Neural cell (in vitro differentiated cells): ENCODE measurements at regions not wholly inside any gene's neighbourhood (a gene's known extent, or its start where the extent isn't known, plus 50 kb on each side); places are given as distances from the start of the nearest gene placed in this dataset.

Source experiments
- H2AFZ ChIP-seq: fragments of 200-600, 300-800 bp; sonication (generic), shearing (Covaris generic); 2 replicates; pipeline ENCODE4 v1.6.0; 2014; ENCODE audit warnings: low read depth, mild to moderate bottlenecking, antibody characterized with exemption, low read length, moderate library complexity
- H3F3A ChIP-seq: fragments of 200-600 bp; shearing (Covaris generic); 2 replicates; pipeline ENCODE4 v1.6.1; 2016; ENCODE audit warnings: mild to moderate bottlenecking, moderate library complexity, mixed read lengths, antibody characterized with exemption, low read length; ENCODE audit not compliant: insufficient read depth, poor library complexity, severe bottlenecking
- H3K27ac ChIP-seq: fragments of 200-600, 300-800 bp; sonication (generic), shearing (Covaris generic); 2 replicates; pipeline ENCODE4 v1.5.1; 2014; ENCODE audit warnings: mild to moderate bottlenecking, low read length, moderate library complexity
- H3K27me3 ChIP-seq: fragments of 300-800, 200-600 bp; sonication (generic), shearing (Covaris generic); 2 replicates; pipeline ENCODE4 v1.6.0; 2014; ENCODE audit warnings: mild to moderate bottlenecking, low read depth, low read length, moderate library complexity; ENCODE audit not compliant: insufficient read depth
- H3K36me3 ChIP-seq: fragments of 300-800, 200-600 bp; sonication (generic), shearing (Covaris generic); 2 replicates; pipeline ENCODE4 v1.5.1; 2014; ENCODE audit warnings: mild to moderate bottlenecking, antibody characterized with exemption, low read length, moderate library complexity; ENCODE audit not compliant: insufficient read depth
- H3K4me2 ChIP-seq: fragments of 300-800, 200-600 bp; sonication (generic), shearing (Covaris generic); 2 replicates; pipeline ENCODE4 v1.6.0; 2014; ENCODE audit warnings: mild to moderate bottlenecking, low read length
- H3K4me3 ChIP-seq: fragments of 300-800, 200-600 bp; sonication (generic), shearing (Covaris generic); 2 replicates; pipeline ENCODE4 v1.5.1; 2014; ENCODE audit warnings: mild to moderate bottlenecking, low read length, moderate library complexity
- H3K79me2 ChIP-seq: fragments of 200-600 bp; shearing (Covaris generic); replicated peaks from 2 replicates; pipeline ENCODE4 v1.6.0; 2014; ENCODE audit warnings: mild to moderate bottlenecking, low read length, moderate library complexity; ENCODE audit not compliant: insufficient read depth
- H3K9ac ChIP-seq: fragments of 300-800, 200-600 bp; sonication (generic), shearing (Covaris generic); 2 replicates; pipeline ENCODE4 v1.6.1; 2016; ENCODE audit warnings: mild to moderate bottlenecking, low read length, mixed read lengths
- H3K9me2 ChIP-seq: fragments of 200-600 bp; shearing (Covaris generic); 2 replicates; pipeline ENCODE4 v1.6.1; 2016; ENCODE audit warnings: mild to moderate bottlenecking, low read length, mixed read lengths; ENCODE audit not compliant: insufficient read depth
- H3K9me3 ChIP-seq: fragments of 200-600, 300-800 bp; sonication (generic), shearing (Covaris generic); 2 replicates; pipeline ENCODE4 v1.6.1; 2016; ENCODE audit warnings: mild to moderate bottlenecking, mixed run types, low read length, moderate library complexity, mixed read lengths
- H4K20me1 ChIP-seq: fragments of 200-600 bp; shearing (Covaris generic); 2 replicates; pipeline ENCODE4 v1.6.1; 2016; ENCODE audit warnings: mild to moderate bottlenecking, mixed run types; ENCODE audit not compliant: insufficient read depth
- EP300 ChIP-seq: fragments of 450-650 bp; conservative IDR thresholded peaks from 2 replicates; pipeline ENCODE4 v1.6.1; 2014; ENCODE audit warnings: antibody characterized with exemption, mild to moderate bottlenecking, moderate library complexity; ENCODE audit not compliant: poor library complexity, severe bottlenecking
- EZH2 ChIP-seq: fragments of 200-600, 300-800 bp; shearing (Covaris generic), sonication (generic); IDR thresholded peaks from 2 replicates; pipeline ENCODE4 v1.6.1; 2014; ENCODE audit warnings: antibody characterized with exemption, low read length, borderline replicate concordance, mild to moderate bottlenecking; ENCODE audit not compliant: insufficient read depth, poor library complexity, severe bottlenecking
- MXI1 ChIP-seq: fragments of 450-650 bp; conservative IDR thresholded peaks from 2 replicates; pipeline ENCODE4 v1.6.1; 2014; ENCODE audit warnings: antibody characterized with exemption, mild to moderate bottlenecking; ENCODE audit not compliant: poor library complexity, severe bottlenecking
- POLR2AphosphoS5 ChIP-seq: IDR thresholded peaks from 2 replicates; pipeline ENCODE4 v1.6.1; 2012
- RAD21 ChIP-seq: fragments of 450-650 bp; conservative IDR thresholded peaks from 2 replicates; pipeline ENCODE4 v1.6.1; 2014; ENCODE audit warnings: antibody characterized with exemption, mild to moderate bottlenecking, moderate library complexity
- SMC3 ChIP-seq: fragments of 450-650 bp; conservative IDR thresholded peaks from 2 replicates; pipeline ENCODE4 v1.6.1; 2014; ENCODE audit warnings: antibody characterized with exemption, mild to moderate bottlenecking, moderate library complexity; ENCODE audit not compliant: poor library complexity
- TAF1 ChIP-seq: IDR thresholded peaks from 2 replicates; pipeline ENCODE4 v1.6.1; 2012; ENCODE audit warnings: low read depth
- TF ChIP-seq, protein P1 (sequence below): fragments of 450-650 bp; IDR thresholded peaks from 2 replicates; pipeline ENCODE4 v1.5.1; 2014; ENCODE audit warnings: antibody characterized with exemption, mild to moderate bottlenecking, moderate library complexity; ENCODE audit not compliant: poor library complexity, severe bottlenecking
- TF ChIP-seq, protein P2 (sequence below): IDR thresholded peaks from 2 replicates; pipeline ENCODE4 v1.6.1; 2012; ENCODE audit warnings: borderline replicate concordance

DNA sequence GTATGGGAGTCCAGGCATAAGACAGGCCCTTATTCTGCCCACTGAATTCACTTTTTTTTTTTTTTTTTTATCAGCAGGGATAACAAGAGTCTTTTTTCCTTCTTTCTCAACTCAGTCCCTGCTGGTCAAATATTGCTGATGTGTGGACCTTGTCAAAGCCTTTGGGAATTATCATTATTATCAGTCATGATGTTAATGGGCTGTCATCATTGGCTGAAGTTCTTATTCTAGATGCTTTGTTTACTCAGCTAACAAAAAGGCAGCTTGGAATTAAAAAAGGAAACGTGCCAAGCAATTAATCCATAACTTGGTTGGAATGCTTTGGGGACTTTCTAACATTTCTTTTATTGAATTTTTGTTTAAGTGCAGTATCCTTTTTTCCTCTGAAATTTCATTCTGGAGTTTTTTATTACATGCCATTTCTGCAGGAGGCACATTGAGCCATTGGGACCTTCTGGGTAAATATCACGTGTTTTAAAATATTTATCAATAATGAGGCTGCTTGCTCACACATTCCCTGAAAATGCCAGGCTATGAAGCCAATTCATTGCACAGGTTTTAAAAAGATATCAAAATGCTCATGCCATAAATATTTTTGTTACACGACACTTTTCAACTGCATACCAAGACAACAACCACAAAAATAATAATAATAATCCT, 246.3 kb downstream of the TXNL1 start:
- H3K27ac ChIP-seq, result no peak overlapping the region
- no peaks in the 10 kb centered on the region for H3K27me3 ChIP-seq
- H4K20me1 ChIP-seq, result no peaks in the 10 kb centered on the region
- H3K9me2 ChIP-seq, result no peaks in the 10 kb centered on the region
- no peaks in the 10 kb centered on the region for H3F3A ChIP-seq
- H2AFZ ChIP-seq, result no peak overlapping the region
- no peak overlapping the region for H3K9ac ChIP-seq
- TF ChIP-seq POLR2AphosphoS5 (no peak), TAF1 (no peak), EP300 (no peak), EZH2 (no peak), MXI1 (no peak), RAD21 (no peak), SMC3 (no peak)
- TF ChIP-seq, protein P1, sequence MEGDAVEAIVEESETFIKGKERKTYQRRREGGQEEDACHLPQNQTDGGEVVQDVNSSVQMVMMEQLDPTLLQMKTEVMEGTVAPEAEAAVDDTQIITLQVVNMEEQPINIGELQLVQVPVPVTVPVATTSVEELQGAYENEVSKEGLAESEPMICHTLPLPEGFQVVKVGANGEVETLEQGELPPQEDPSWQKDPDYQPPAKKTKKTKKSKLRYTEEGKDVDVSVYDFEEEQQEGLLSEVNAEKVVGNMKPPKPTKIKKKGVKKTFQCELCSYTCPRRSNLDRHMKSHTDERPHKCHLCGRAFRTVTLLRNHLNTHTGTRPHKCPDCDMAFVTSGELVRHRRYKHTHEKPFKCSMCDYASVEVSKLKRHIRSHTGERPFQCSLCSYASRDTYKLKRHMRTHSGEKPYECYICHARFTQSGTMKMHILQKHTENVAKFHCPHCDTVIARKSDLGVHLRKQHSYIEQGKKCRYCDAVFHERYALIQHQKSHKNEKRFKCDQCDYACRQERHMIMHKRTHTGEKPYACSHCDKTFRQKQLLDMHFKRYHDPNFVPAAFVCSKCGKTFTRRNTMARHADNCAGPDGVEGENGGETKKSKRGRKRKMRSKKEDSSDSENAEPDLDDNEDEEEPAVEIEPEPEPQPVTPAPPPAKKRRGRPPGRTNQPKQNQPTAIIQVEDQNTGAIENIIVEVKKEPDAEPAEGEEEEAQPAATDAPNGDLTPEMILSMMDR, result no peak
- TF ChIP-seq, protein P2, sequence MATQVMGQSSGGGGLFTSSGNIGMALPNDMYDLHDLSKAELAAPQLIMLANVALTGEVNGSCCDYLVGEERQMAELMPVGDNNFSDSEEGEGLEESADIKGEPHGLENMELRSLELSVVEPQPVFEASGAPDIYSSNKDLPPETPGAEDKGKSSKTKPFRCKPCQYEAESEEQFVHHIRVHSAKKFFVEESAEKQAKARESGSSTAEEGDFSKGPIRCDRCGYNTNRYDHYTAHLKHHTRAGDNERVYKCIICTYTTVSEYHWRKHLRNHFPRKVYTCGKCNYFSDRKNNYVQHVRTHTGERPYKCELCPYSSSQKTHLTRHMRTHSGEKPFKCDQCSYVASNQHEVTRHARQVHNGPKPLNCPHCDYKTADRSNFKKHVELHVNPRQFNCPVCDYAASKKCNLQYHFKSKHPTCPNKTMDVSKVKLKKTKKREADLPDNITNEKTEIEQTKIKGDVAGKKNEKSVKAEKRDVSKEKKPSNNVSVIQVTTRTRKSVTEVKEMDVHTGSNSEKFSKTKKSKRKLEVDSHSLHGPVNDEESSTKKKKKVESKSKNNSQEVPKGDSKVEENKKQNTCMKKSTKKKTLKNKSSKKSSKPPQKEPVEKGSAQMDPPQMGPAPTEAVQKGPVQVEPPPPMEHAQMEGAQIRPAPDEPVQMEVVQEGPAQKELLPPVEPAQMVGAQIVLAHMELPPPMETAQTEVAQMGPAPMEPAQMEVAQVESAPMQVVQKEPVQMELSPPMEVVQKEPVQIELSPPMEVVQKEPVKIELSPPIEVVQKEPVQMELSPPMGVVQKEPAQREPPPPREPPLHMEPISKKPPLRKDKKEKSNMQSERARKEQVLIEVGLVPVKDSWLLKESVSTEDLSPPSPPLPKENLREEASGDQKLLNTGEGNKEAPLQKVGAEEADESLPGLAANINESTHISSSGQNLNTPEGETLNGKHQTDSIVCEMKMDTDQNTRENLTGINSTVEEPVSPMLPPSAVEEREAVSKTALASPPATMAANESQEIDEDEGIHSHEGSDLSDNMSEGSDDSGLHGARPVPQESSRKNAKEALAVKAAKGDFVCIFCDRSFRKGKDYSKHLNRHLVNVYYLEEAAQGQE, result no peak
- H3K79me2 ChIP-seq, result no peaks in the 10 kb centered on the region
- no peaks in the 10 kb centered on the region for H3K9me3 ChIP-seq
- no peak overlapping the region for H3K4me3 ChIP-seq
- H3K4me2 ChIP-seq, result no peak overlapping the region
- H3K36me3 ChIP-seq, result no peaks in the 10 kb centered on the region

DNA sequence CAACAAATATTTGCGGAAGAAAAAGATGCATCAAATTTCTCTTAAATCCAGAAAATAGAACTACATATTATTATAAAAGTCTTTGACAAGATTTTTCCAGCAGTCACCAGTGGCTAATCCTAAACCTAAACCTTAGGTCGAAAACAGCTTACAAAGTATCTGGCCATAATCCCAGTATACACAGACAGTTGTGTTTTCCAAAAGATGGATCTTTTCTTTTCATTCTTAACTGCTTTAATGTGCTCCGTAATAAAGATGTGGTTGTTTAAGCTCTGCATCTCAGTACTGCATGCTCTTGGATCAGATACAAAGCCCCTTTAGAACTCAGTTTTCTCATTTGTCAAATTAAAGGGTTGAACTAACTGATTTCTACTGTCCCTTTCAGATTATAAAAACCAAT, 247.8 kb downstream of the TXNL1 start:
- H3K4me2 ChIP-seq, result no peak overlapping the region
- H4K20me1 ChIP-seq, result no peaks in the 10 kb centered on the region
- TF ChIP-seq EP300 (no peak), POLR2AphosphoS5 (no peak), TAF1 (no peak), SMC3 (no peak), MXI1 (no peak), EZH2 (no peak), RAD21 (no peak)
- TF ChIP-seq, protein P1, result no peak
- TF ChIP-seq, protein P2, result no peak
- H3K27ac ChIP-seq, result no peak overlapping the region
- H3K9ac ChIP-seq, result no peak overlapping the region
- H3F3A ChIP-seq, result no peaks in the 10 kb centered on the region
- H3K27me3 ChIP-seq, result no peaks in the 10 kb centered on the region
- H3K36me3 ChIP-seq, result no peaks in the 10 kb centered on the region
- H3K9me2 ChIP-seq, result no peaks in the 10 kb centered on the region
- H3K4me3 ChIP-seq, result no peak overlapping the region
- H3K79me2 ChIP-seq, result no peaks in the 10 kb centered on the region
- no peak overlapping the region for H2AFZ ChIP-seq
- H3K9me3 ChIP-seq, result no peaks in the 10 kb centered on the region
